B cell (primary cell): ENCODE measurements at regions not wholly inside any gene's neighbourhood (a gene's known extent, or its start where the extent isn't known, plus 50 kb on each side); places are given as distances from the start of the nearest gene placed in this dataset.

Experiments
- EZH2 ChIP-seq: IDR thresholded peaks from 2 replicates; pipeline ENCODE4 v1.6.1; 2012; ENCODE audit warnings: borderline replicate concordance, low read depth, mild to moderate bottlenecking, moderate library complexity, low read length; ENCODE audit not compliant: insufficient read depth, poor library complexity, severe bottlenecking
- TF ChIP-seq, protein P1 (sequence below): fragments of 200-600 bp; IDR thresholded peaks from one replicate; pipeline ENCODE4 v1.8.0; 2022; ENCODE audit warnings: antibody characterized with exemption, mild to moderate bottlenecking

DNA sequence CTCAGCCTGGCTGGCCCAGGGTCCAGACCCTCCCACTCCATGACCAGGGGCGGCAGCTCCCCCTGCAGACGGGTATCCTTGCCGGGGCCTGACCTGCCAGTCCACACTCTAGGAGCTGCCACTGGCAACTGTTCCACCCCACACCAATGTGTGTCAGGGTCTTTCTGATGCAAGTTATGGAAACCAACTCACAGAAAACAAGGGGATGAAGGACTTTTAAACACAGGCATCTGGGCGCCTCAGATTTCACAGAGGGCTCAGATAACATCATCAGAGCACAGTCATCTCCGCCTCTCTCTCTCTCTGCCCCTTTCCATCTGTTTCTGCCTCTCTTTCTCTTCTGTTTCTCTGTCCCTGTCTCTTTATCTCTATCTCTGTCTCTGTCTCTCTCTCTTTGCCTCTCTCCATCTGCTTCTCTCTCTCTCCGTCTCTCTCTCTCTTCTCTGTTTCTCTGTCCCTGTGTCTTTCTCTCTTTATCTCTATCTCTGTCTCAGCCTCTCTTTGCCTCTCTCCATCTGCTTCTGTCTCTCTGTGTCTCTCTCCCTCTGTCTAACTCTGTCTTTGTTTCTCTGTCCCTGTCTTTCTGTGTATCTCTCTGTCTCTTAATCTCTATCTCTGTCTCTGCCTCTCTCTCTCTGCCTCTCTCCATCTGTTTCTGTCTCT lies 67.4 kb upstream of the FBRSL1 start:
- TF ChIP-seq, protein P1, sequence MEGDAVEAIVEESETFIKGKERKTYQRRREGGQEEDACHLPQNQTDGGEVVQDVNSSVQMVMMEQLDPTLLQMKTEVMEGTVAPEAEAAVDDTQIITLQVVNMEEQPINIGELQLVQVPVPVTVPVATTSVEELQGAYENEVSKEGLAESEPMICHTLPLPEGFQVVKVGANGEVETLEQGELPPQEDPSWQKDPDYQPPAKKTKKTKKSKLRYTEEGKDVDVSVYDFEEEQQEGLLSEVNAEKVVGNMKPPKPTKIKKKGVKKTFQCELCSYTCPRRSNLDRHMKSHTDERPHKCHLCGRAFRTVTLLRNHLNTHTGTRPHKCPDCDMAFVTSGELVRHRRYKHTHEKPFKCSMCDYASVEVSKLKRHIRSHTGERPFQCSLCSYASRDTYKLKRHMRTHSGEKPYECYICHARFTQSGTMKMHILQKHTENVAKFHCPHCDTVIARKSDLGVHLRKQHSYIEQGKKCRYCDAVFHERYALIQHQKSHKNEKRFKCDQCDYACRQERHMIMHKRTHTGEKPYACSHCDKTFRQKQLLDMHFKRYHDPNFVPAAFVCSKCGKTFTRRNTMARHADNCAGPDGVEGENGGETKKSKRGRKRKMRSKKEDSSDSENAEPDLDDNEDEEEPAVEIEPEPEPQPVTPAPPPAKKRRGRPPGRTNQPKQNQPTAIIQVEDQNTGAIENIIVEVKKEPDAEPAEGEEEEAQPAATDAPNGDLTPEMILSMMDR = no peak
- TF ChIP-seq EZH2 = no peak
